GM21529 (cell line): ENCODE measurements at regions not wholly inside any gene's neighbourhood (a gene's known extent, or its start where the extent isn't known, plus 50 kb on each side); places are given as distances from the start of the nearest gene placed in this dataset.

Experiments used
- ATAC-seq: cut with Tn5 transposase; IDR thresholded peaks from one replicate; pipeline ENCODE4 v1.9.1; 2021; ENCODE audit not compliant: unreplicated experiment

DNA sequence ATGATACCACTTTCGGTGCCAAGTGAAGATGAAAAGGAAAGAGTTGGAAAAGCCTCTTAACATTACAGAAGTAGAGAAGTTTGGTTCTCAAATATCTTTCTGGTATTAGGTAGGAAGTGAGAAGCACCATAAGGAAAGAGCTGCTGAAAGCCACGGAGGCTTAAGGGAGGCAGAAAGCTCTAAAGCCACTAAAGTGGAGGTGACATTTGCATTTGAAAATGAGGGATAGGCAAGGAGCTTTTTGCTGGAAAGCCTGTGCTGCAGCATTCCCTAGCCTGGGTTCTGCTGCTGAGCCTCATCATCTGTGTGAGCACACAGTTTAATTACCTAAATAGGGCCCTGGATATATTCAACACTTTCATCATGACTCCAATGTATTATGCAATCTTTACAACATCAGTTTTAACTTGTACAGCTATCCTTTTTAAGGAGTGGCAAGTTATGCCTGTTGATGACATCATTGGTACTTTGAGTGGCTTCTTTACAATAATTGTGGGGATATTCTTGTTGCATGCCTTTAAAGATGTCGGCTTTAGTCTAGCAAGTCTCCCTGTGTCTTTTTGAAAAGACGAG, 315.4 kb downstream of the RBM26 start:
- no peak for ATAC-seq

DNA sequence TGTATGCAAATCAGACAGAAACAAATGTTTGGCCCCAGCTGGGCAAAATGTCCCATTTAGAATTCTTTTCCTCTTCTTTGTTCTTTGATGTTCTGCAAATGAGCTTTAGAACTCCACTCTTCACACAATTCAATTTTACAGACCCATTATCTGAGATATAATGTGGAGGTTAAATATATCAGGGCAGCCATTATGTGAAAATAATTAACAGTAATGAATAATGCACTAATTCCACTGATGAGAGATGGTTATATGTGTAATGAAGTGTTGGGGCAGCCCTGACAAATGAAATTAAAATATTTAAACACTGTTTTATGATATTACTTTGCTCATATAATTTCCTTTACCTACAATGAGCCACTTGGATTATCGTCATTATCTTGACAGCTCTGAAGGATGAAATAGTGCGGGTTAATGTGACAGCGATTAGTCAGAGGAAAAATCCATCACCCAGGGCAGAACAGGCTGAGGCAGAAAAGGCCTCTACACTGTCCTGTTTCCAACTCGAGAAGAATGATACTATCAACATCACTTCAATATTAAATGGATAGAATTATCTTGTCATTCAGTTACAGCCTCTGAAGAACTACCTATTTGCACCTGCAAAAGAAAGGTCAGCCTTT, 321.1 kb downstream of the RBM26 start:
- ATAC-seq: no peak

DNA sequence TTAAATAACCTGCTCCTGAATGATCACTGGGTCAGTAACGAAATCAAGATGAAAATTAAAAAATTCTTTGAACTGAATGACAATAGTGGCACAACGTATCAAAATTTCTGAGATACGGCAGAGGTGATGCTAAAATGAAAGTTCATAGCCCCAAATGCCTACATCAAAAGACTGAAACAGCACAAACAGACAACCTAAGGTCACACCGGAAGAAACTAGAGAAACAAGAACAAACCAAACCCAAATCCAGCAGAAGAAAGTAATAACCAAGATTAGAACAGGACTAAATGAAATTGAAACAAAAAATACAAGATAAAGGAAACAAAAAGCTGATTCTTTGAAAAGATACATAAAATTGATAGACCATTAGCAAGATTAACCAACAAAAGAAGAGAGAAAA, 324.1 kb downstream of the RBM26 start:
- no peak for ATAC-seq

DNA sequence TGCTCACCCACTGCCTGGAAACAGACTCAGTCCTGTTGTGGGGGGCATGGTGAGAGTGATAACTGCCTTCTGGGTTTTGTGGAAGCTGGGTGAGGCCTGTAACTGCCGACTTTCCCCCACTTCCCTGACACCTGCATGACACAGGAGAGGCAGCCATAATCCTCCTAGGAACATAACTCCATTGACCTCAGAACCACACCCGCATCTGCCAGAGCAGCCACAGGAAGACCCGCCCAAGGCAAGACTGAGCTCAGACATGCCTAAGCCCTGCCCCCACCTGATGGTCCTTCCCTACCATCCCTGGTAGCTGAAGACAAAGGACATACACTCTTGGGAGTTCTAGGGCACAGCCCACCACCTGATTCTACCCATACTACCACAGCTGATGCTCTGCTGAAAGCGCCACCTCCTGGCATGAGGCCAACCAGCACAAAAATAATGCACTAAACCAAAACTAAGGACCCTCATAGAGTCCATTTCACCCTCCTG, 326.7 kb downstream of the RBM26 start:
- no peak for ATAC-seq

DNA sequence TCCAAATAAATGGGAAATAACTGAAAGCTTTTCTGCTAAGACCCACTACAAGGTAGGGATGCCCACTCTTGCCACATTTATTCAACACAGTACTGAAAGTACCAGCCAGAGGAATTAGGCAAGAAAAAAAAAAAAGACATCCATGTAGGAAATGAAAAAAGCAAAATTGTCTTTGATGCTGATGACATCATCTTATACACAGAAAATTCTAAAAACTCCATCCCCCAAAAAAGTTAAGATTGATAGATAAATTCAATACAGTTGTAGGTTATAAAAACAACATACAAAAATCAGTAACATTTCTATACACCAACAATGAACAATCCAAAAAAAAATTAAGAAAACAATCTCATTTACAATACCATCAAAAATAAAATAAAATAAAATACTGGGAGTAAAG, 330.4 kb downstream of the RBM26 start:
- no peak for ATAC-seq

DNA sequence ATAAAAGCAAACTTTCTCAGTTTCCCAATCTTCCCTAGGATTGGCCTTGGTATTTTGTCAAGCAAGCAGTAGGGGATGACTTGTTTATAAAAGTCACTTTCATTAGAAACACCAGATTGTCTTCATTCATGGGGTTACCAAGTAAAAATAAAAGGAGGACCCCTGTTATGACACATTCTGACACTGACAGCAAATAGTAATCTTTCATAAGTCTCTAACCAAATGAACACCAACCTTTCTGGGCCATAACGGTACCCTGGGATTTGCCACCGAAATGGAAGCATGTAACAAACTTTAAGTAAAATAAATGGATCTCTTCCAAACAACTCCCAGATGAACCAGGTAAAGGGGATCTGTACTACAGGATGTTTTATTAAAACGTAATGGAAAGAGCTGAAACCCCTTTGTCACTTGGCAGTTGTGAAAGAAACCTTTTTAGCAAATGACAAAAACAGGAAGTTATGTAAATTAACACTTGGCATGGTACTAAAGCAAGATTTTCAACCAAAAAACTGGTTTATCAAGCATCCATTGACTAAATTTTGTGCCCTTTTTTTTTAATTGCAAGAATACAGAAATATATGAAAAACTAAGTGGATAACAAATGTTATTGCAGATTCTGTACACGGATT, 335.6 kb downstream of the RBM26 start:
- peak; percentile 89 for ATAC-seq

DNA sequence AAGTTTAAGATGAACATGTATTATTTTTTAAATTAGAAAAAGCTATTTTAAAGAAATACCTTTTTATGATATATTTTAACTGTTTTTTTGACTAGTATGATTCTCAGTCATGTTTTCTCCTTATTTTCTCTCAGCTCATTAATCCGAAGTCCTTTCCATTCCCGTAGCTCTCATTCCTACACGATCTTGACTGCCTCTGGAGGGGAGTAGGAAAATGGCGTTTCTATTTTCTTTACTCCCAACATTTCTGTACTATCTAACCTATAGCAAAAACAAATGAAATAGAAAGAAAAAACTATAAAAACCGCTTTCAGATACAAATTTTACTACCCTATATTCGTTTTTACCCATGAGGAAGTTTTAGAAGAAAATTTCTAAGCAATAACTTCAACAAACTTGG, 343.8 kb downstream of the RBM26 start:
- no peak for ATAC-seq

DNA sequence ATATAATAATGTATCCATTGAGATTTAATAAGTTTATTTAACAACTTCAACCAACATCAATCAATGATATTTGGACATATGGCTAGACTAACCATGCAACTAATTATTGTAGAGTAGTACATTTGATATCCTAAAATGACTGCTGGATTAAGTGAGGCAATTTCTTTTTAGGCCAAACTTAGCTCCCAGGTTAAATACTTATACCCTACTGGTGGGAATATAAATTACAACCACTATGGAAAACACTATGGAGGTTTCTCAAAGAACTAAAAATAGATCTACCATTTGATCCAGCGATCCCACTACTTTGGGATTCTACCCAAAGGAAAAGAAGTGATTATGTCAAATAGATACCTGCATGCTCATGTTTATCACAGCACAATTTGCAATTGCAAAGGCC, 345.8 kb downstream of the RBM26 start:
- no peak for ATAC-seq

DNA sequence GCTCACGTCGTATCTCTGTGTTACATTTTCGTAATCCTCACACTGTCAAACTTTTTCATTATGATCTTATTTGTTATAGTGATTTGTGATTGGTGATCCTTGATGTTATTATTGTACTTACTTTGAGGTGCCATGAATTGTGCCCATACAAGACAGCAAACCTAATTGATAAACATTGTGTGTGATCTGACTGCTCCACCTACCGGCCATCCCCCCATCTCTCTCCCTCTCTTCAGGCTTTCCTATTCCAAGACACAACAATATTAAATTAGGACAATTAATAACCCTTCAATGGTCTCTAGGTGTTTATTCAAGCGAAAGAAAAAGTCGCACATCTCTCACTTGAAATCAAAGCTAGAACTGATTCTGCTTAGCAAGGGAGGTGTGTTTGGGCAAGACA, 349.3 kb downstream of the RBM26 start:
- no peak for ATAC-seq

DNA sequence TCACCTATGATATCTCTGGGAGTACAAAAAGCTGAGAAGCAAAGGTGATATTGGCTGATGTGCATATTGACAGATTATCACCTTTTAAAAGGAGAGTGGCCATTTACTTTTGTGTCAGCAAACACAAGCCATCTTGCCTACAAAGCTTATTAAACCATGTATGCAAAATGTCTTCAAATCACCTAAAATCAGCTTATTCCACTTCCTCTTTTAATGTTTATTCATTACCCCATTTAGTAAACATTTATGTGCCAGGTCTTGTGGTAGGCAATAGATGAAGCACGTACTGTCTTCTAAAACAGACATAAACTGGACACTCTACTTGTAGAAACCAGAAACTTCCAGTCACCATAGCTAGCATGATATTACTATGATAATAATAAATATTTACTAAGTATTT, 354.6 kb downstream of the RBM26 start:
- no peak for ATAC-seq

DNA sequence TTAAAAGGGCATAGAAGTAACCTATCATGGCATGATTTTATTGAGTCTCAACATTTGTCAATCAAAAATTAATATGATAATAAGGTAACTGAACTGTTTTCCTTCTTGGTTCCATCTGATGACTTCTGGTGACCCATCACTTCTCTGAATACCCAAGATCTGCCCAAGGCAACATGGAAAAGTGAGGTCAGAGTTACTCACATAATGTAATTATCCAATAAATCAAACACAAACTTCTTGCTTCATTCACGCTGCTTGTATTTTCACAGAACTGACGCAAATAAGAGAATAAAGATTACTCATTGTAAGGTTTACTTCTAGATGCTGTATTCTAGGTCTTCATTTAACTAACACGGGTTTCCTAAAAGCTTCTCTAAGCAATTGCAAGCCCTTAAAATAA, 361.6 kb downstream of the RBM26 start:
- no peak for ATAC-seq

DNA sequence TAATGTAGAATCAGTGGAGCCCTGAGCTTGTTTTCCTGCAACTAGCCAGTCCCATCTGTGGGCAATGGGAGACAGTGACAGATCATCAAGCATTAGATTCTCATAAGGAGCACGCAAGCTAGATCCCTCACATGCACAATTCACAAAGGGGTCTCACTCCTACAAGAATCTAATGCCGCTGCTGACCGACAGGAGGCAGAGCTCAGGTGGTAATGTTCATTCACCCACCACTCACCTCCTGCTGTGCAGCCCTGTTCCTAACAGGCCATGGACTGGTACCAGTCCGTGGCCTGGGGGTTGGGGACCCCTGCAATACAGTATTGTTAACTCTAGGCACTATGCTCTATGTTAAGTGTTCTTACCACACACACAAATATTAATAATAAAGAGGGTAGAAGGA, 362.8 kb downstream of the RBM26 start:
- no peak for ATAC-seq

DNA sequence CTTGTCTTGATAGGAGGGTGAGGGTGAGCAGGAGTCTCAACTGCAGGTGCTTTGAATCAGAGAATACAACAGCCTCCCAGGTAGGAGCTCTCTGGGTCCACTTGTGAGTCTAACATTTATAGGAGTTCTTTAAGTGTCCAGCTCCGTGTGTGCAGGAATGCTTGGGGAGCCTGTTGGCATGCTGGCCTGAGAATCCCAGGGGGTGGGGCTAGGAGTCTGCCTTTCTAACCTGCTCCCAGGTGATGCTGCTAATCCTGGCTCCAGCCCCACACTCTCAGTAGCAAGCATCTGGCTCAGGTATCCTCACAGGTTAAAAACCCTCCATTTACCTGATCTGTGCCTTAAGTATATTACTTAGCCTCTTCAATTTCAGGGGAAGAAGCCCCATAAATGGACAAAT, 368.9 kb downstream of the RBM26 start:
- ATAC-seq: no peak

DNA sequence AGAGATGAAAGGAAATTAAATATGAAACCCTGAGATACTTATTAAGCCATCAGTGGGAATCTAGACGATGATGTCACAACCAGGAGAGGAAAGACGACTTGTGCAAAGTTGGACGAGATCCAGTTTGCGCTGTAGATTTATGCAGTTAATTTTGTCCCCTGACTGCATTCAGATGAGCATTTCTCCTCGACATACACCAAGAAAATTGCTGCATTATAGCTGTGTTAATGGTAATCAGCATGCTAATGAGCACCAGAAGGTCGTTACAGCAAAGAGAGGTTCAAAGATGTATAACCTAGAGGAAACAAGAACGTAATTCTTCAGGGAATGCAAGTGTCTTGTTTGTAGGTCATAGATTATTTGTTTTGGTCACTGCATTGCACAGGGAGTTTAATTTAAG, 371.7 kb downstream of the RBM26 start:
- ATAC-seq: no peak

DNA sequence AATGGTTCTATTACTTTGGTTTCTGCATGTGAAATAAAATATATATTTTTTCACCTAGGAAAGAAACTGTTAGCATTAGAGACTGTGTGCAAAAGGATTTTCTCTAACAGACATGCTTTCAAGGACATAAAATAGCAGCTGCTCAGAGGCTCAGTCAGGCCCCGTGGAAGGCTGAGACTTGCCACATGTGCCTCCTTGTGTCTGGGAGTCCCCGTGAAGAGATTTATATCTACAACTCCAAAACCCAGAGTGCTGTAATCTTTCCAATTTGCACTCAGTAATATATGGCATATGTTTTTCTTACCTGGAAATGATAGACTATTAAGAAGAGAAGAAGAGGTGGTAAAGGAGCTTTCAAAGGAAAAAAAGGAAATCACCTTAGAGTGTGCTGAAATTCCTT, 371.6 kb upstream of the OBI1 start:
- no peak for ATAC-seq

DNA sequence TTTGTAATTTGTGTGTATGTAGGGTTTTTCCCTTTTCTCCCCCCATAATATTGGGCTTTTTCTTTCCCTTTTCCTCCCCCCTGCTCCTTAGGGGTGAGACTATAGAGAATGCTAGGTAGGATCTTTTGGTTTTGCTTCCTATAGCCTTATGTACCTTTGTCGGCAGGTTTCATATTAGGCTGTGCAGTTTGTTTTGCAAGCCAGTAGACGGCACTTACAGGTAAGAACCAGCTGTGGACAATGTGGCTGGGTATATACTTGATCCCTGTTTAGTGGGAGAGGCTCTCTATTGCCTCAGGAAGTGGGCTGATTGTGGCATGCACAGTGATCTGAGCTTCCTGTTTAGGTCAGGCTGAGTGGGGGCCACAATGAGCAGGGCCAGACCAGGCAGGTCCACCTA, 359.2 kb upstream of the OBI1 start:
- peak; percentile 55 for ATAC-seq

DNA sequence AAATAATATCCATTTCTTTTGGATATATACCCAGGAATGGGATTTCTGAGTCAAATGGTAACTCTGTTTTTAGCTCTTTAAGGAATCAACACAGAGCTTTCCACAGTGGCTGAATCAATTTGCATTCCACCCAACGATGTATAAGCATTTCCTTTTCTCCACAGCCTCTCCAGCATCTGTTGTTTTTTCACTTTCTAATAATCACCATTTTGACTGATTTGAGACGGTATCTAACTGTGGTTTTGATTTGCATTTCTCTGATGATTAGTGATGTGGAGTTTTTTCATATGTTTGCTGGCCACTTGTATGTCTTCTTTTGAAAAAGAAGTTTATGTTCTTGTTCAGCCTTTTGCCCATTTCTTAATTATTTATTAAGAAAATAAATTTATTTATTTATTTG, 352.2 kb upstream of the OBI1 start:
- ATAC-seq: peak; percentile 49

DNA sequence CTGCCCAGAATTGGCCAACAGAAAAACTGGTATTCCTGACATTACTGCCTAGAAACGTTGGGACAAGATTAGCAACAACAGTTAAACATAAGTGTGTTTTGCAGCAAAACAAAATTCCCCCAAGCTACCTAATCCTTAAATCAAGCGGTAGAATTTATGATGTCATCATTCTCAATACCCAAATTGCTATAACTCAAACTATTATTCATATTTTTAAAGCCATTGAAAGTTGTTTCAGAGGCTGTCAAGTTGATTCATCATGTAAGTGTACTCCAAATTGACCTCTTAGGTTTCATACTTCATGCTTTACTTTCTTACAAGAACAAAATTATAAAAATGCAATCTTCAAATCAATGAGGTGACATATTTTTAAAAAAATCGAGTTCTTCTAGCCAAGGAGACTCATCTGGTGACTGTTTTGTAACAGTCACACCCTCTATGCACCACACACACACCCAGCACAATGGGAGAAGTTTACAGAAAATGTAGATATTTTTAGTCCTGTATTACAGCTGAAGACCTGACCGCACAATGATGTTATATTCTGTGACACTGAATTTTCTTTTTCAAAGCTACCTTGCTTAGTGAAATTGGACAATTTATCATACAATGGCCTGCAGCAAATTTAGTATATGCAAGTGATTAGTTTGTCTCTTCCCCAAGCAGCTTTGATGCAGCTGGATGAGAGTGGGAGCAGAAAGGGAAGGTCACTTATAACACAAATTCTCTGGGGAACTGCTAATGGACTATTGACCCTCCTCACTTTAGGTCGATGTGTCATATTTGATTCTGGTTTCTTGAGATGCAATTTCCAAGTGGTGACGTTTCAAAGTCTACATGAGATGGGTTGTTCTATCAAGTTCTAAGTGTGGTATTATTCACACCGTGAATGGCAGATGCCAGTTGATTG, 345.3 kb upstream of the OBI1 start:
- ATAC-seq: no peak

DNA sequence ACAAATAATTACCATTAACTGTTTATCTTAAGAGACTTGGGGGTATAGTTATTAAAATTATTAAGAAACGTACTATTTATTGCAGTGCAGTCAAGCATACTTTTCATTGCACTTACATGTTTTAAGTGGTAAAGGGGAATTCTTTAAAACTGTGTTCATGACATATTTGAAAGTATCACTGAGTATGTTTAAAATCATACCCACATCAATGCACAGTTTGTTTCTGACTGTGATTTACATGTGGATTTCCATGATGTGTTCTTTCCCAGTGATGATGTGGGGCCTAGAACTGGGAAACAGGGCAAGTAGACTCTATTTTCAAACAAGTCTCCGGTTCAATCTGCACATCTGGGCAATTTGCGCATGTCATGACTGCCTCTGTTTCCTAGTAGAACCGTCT, 340.5 kb upstream of the OBI1 start:
- no peak for ATAC-seq

DNA sequence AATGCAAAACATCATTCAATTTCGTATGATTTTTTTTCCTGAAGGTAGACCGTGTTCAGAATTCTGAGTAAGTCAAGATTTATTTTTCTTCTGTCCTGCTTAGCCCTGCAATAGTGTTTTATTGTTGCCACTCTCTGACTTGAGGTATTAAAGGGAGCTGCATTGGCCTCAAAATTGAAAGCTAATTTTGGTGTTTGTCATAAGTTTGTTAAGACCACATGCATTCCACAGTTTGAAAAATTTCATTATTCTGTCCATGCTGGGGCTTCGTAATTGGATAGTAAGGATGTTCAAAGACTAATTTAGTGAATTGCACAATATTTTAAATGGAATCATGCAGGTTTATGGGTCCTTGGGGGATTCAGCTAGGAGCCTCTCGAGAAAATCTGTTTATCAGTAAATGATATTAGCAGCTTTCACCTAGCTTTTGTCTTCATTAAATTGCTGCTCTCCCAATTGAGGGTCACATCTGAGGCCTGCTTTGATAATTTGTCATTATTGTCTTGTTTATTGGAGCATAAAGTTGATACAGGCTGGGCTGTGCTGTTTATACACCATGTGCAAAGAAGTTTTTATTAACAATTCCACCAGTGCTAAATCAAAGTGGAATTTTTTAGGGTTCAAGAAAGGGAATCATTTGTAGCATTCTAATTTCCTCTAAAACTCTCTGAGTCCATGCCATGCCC, 339.8 kb upstream of the OBI1 start:
- no peak for ATAC-seq
